DMS153 treated with DMSO at 0.1 percent for 48 hours (cell line): ENCODE measurements at regions not wholly inside any gene's neighbourhood (a gene's known extent, or its start where the extent isn't known, plus 50 kb on each side); places are given as distances from the start of the nearest gene placed in this dataset.
"Not testable (repeated sequence)": the region's sequence is repeated elsewhere in the genome, so short reads cannot be mapped to it uniquely, and the experiment has no call there.

Experiments
- DNase-seq: peaks from one replicate; lab custom pipeline; 2025; ENCODE audit not compliant: unreplicated experiment; lab: John Stamatoyannopoulos, UW

- DNase-seq: no peak
These were observed 116.7 kb upstream of the PLCL2 start for GRCh38 chr3:16768014-16768413.

GRCh38 chr3:16768956-16769355 is 115.8 kb upstream of the PLCL2 start:
- no peak for DNase-seq

GRCh38 chr3:16769525-16769924 is 115.2 kb upstream of the PLCL2 start:
- no peak for DNase-seq

- DNase-seq: no peak
These were observed 114.7 kb upstream of the PLCL2 start for GRCh38 chr3:16770021-16770420.

- DNase-seq: no peak
These were observed 114.0 kb upstream of the PLCL2 start for GRCh38 chr3:16770792-16771191.

- DNase-seq: not testable (repeated sequence)
These were observed 111.2 kb upstream of the PLCL2 start for GRCh38 chr3:16773594-16773993.

GRCh38 chr3:16774536-16774935 is 110.2 kb upstream of the PLCL2 start:
- DNase-seq: not testable (repeated sequence)

GRCh38 chr3:16784973-16785372 is 99.8 kb upstream of the PLCL2 start:
- no peak for DNase-seq

GRCh38 chr3:16785465-16785864 is 99.3 kb upstream of the PLCL2 start:
- DNase-seq: no peak

GRCh38 chr3:16788440-16789056 is 96.2 kb upstream of the PLCL2 start:
- no peak for DNase-seq

- no peak for DNase-seq
These were observed 95.2 kb upstream of the PLCL2 start for GRCh38 chr3:16789344-16790120.

GRCh38 chr3:16790432-16791400 is 94.0 kb upstream of the PLCL2 start:
- DNase-seq: no peak

- no peak for DNase-seq
These were observed 91.4 kb upstream of the PLCL2 start for GRCh38 chr3:16793321-16793720.

GRCh38 chr3:16794257-16794656 is 90.5 kb upstream of the PLCL2 start:
- DNase-seq: no peak

GRCh38 chr3:16795581-16795980 is 89.2 kb upstream of the PLCL2 start:
- DNase-seq: no peak

- DNase-seq: no peak
These were observed 86.9 kb upstream of the PLCL2 start for GRCh38 chr3:16797831-16798230.

GRCh38 chr3:16798738-16799137 is 86.0 kb upstream of the PLCL2 start:
- no peak for DNase-seq

GRCh38 chr3:16800361-16800760 is 84.4 kb upstream of the PLCL2 start:
- no peak for DNase-seq

- DNase-seq: no peak
These were observed 83.5 kb upstream of the PLCL2 start for GRCh38 chr3:16801223-16801622.

- no peak for DNase-seq
These were observed 83.1 kb upstream of the PLCL2 start for GRCh38 chr3:16801698-16802097.

- DNase-seq: no peak
These were observed 82.4 kb upstream of the PLCL2 start for GRCh38 chr3:16802389-16802788.

- DNase-seq: no peak
These were observed 81.7 kb upstream of the PLCL2 start for GRCh38 chr3:16803019-16803418.
